A549 (cell line): ENCODE measurements at regions not wholly inside any gene's neighbourhood (a gene's known extent, or its start where the extent isn't known, plus 50 kb on each side); places are given as distances from the start of the nearest gene placed in this dataset.

Experiments
- ATAC-seq, 2 experiments: fragments of 200-7000 bp in 1 of 2; fragments of >200 bp in 1 of 2; cut with Nextera tagmentation in 1 of 2; cut with Tn5 transposase in 1 of 2; 3 replicates each; pipeline versions ENCODE4 v1.8.0 to v1.9.1; 2018 to 2020; ENCODE audit warnings: mild to moderate bottlenecking in 1 of 2, moderate library complexity in 1 of 2
- CTCF ChIA-PET: fragments of 300-600 bp; sonication (Branson Sonifier 250); formaldehyde crosslinking; extraction: SDS; loops from one replicate; lab custom pipeline; 2021; ENCODE audit warnings: antibody characterized with exemption, inconsistent platforms; lab: Yijun Ruan, JAX
- POLR2A ChIA-PET: fragments of 350-600 bp; formaldehyde crosslinking; extraction: SDS; loops from one replicate; lab custom pipeline; 2021; ENCODE audit warnings: antibody characterized with exemption, inconsistent platforms; lab: Yijun Ruan, JAX
- DNase-seq, 2 experiments: peaks; one replicate each; pipeline versions ENCODE4 v3.0.0 to v3.0.0-alpha.2; 2011 to 2016; ENCODE audit warnings: low read depth in 1 of 2, low spot score in 1 of 2
- FAIRE-seq: peaks from 2 replicates; lab custom pipeline; 2011; peaks lifted over from hg19 to GRCh38; lab: Jason Lieb, UNC
- H3K27ac ChIP-seq, 2 experiments: fragments of >200 bp; sonication (Bioruptor Twin); formaldehyde crosslinking; 3 replicates each; pipeline ENCODE4 v1.5.1; 2016 to 2017
- H3K4me1 ChIP-seq: fragments of >200 bp; sonication (Bioruptor Twin); formaldehyde crosslinking; 3 replicates; pipeline ENCODE4 v1.6.1; 2016
- H3K4me2 ChIP-seq: fragments of >200 bp; sonication (Bioruptor Twin); formaldehyde crosslinking; 3 replicates; pipeline ENCODE4 v1.6.1; 2016
- H3K4me3 ChIP-seq: fragments of >200 bp; sonication (Bioruptor Twin); formaldehyde crosslinking; 3 replicates; pipeline ENCODE4 v1.5.1; 2016
- H3K9me3 ChIP-seq: fragments of >200 bp; sonication (Bioruptor Twin); formaldehyde crosslinking; 3 replicates; pipeline ENCODE4 v1.6.1; 2016
- BHLHE40 ChIP-seq: IDR thresholded peaks from 2 replicates; pipeline ENCODE4 v1.6.1; 2012; ENCODE audit warnings: low read depth, low read length, inconsistent platforms
- CBX2 ChIP-seq: fragments of 200-600 bp; sonication (generic); IDR thresholded peaks from 2 replicates; pipeline ENCODE4 v1.6.1; 2016; ENCODE audit warnings: low read depth, mild to moderate bottlenecking, borderline replicate concordance
- CHD2 ChIP-seq: fragments of 150-350 bp; IDR thresholded peaks from 2 replicates; pipeline ENCODE4 v1.6.1; 2014; ENCODE audit warnings: low read length; ENCODE audit not compliant: partially characterized antibody
- CHD4 ChIP-seq: fragments of 200-600 bp; sonication (generic); IDR thresholded peaks from 2 replicates; pipeline ENCODE4 v1.6.1; 2016; ENCODE audit warnings: antibody characterized with exemption, mild to moderate bottlenecking, borderline replicate concordance
- FOSL2 ChIP-seq, 2 experiments: fragments of 450-650 bp in 1 of 2; fragments of >200 bp in 1 of 2; sonication (Bioruptor Twin) in 1 of 2; formaldehyde crosslinking; IDR thresholded peaks; 2 replicates each; pipeline versions ENCODE4 v1.5.0 to v1.6.1; 2016 to 2020; ENCODE audit warnings: mild to moderate bottlenecking in 1 of 2, moderate library complexity in 1 of 2
- FOXS1 ChIP-seq: fragments of 250-450 bp; sonication (Bioruptor Pico); IDR thresholded peaks from 2 replicates; pipeline ENCODE4 v1.5.0; 2020; ENCODE audit warnings: mild to moderate bottlenecking, moderate library complexity
- GATA3 ChIP-seq: IDR thresholded peaks from 2 replicates; pipeline ENCODE4 v1.6.1; 2012; ENCODE audit warnings: borderline replicate concordance
- HEYL ChIP-seq: fragments of 250-450 bp; sonication (Bioruptor Pico); IDR thresholded peaks from 2 replicates; pipeline ENCODE4 v1.8.0; 2021; ENCODE audit warnings: mild to moderate bottlenecking, moderate library complexity
- HOXA7 ChIP-seq: fragments of 250-450 bp; sonication (Bioruptor Pico); IDR thresholded peaks from 2 replicates; pipeline ENCODE4 v1.5.0; 2020; ENCODE audit warnings: mild to moderate bottlenecking, moderate library complexity
- HOXB5 ChIP-seq: fragments of 250-450 bp; sonication (Bioruptor Pico); IDR thresholded peaks from 2 replicates; pipeline ENCODE4 v1.5.0; 2020; ENCODE audit warnings: mild to moderate bottlenecking, moderate library complexity
- JUN ChIP-seq, 2 experiments: fragments of >200 bp; sonication (Bioruptor Twin); formaldehyde crosslinking; IDR thresholded peaks; 2 replicates in 1 of 2; 3 replicates in 1 of 2; pipeline ENCODE4 v1.6.1; 2016 to 2017
- JUNB ChIP-seq: fragments of >200 bp; sonication (Bioruptor Twin); formaldehyde crosslinking; IDR thresholded peaks from 2 replicates; pipeline ENCODE4 v1.6.1; 2016
- KDM5A ChIP-seq: fragments of 200-600 bp; sonication (generic); IDR thresholded peaks from 2 replicates; pipeline ENCODE4 v1.6.1; 2016; ENCODE audit warnings: antibody characterized with exemption, mild to moderate bottlenecking
- MAZ ChIP-seq: fragments of 150-350 bp; IDR thresholded peaks from 2 replicates; pipeline ENCODE4 v1.6.1; 2014; ENCODE audit warnings: antibody characterized with exemption, low read depth, low read length, borderline replicate concordance
- MYC ChIP-seq: IDR thresholded peaks from 2 replicates; pipeline ENCODE4 v1.6.1; 2012; ENCODE audit warnings: mild to moderate bottlenecking, inconsistent platforms, low read length, improper control_type of control experiment, borderline replicate concordance
- POLR2A ChIP-seq: IDR thresholded peaks from 2 replicates; pipeline ENCODE4 v1.6.1; 2012; ENCODE audit warnings: mild to moderate bottlenecking, low read length
- RARB ChIP-seq: fragments of 250-450 bp; sonication (Bioruptor Pico); IDR thresholded peaks from 2 replicates; pipeline ENCODE4 v1.8.0; 2021; ENCODE audit warnings: mild to moderate bottlenecking, moderate library complexity
- RCOR1 ChIP-seq: fragments of 150-350 bp; IDR thresholded peaks from 2 replicates; pipeline ENCODE4 v1.6.1; 2014; ENCODE audit warnings: antibody characterized with exemption, low read length, low read depth
- RNF2 ChIP-seq: fragments of 200-600 bp; sonication (generic); IDR thresholded peaks from 2 replicates; pipeline ENCODE4 v1.6.1; 2016; ENCODE audit warnings: low read depth, mild to moderate bottlenecking, antibody characterized with exemption, moderate library complexity, borderline replicate concordance
- ZNF302 ChIP-seq: fragments of 250-450 bp; sonication (Bioruptor Pico); IDR thresholded peaks from 2 replicates; pipeline ENCODE4 v1.9.0; 2021; ENCODE audit warnings: inconsistent platforms, mild to moderate bottlenecking, moderate library complexity
- WGBS: methylation state at CpG from one replicate; pipeline ENCODE4 v1.1.6; 2017; ENCODE audit errors: missing lambda C conversion rate; 5-methylcytosine and 5-hydroxymethylcytosine counted together
- TF ChIP-seq, protein P1 (sequence below): fragments of >200 bp; sonication (Bioruptor Twin); formaldehyde crosslinking; IDR thresholded peaks from 3 replicates; pipeline ENCODE4 v1.6.1; 2016
- TF ChIP-seq, protein P2 (sequence below): fragments of >200 bp; sonication (Bioruptor Twin); formaldehyde crosslinking; IDR thresholded peaks from 2 replicates; pipeline ENCODE4 v1.6.1; 2016
- TF ChIP-seq, protein P3 (sequence below): fragments of 150-350 bp; IDR thresholded peaks from 2 replicates; pipeline ENCODE4 v1.6.1; 2014; ENCODE audit warnings: low read depth, mild to moderate bottlenecking, low read length
- TF ChIP-seq, protein P4 (sequence below): fragments of 250-450 bp; sonication (Bioruptor Pico); IDR thresholded peaks from 2 replicates; pipeline ENCODE4 v1.5.0; 2021; ENCODE audit warnings: mild to moderate bottlenecking, moderate library complexity, borderline replicate concordance
- TF ChIP-seq, protein P5 (sequence below): IDR thresholded peaks from 2 replicates; pipeline ENCODE4 v1.6.1; 2012

DNA sequence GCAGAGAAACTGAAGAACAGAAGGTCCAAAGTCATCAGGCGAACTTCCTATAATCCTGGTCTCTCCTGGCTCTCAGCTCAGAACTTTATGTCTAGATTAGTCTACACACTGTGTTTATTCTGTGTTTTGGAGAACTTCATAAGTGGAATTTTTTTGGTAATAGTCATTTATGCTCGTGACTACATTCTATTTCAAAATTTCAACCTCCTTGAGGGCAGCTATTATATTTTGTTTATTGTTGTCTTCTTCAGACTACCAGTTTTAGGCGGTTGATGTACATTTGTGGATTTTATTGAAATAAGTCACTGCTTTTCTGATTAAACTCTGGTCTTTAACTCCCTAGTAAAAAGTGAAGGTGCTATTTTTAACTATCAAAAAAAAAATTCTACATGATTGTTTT, 816.6 kb downstream of the SATB2 start:
- H3K4me3 ChIP-seq = no peak overlapping the region
- 5% methylated on average over 3 of the region's 3 CpGs for WGBS
- TF ChIP-seq, protein P1, sequence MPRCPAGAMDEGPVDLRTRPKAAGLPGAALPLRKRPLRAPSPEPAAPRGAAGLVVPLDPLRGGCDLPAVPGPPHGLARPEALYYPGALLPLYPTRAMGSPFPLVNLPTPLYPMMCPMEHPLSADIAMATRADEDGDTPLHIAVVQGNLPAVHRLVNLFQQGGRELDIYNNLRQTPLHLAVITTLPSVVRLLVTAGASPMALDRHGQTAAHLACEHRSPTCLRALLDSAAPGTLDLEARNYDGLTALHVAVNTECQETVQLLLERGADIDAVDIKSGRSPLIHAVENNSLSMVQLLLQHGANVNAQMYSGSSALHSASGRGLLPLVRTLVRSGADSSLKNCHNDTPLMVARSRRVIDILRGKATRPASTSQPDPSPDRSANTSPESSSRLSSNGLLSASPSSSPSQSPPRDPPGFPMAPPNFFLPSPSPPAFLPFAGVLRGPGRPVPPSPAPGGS = no peak
- no peak for TF ChIP-seq RARB (CRISPR knock-in tag)
- no peak for TF ChIP-seq FOXS1 (CRISPR knock-in tag)
- TF ChIP-seq, protein P2, sequence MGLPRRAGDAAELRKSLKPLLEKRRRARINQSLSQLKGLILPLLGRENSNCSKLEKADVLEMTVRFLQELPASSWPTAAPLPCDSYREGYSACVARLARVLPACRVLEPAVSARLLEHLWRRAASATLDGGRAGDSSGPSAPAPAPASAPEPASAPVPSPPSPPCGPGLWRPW = no peak
- no peak for TF ChIP-seq RNF2
- no peak for TF ChIP-seq RCOR1
- TF ChIP-seq CHD4 = no peak
- TF ChIP-seq MAZ = no peak
- no peak for TF ChIP-seq HOXA7
- TF ChIP-seq FOSL2 (IDR thresholded peaks at IDR 0.05) = no peak
- no peak for TF ChIP-seq FOSL2 (CRISPR knock-in tag; IDR thresholded peaks at IDR 0.05)
- TF ChIP-seq, all 56 proteins: peak for 0
- ATAC-seq (no peak), DNase-seq (no peak), FAIRE-seq (no peak)
- ChIA-PET CTCF (interaction anchor here (0.8 kb wide), 1 partner anchor 17 kb away, joined by 3 read pairs; no protein-coding TSS in a partner anchor), POLR2A (no interaction called here)
- Histone ChIP-seq H3K9me3 (no peaks in the 10 kb centered on the region), H3K4me2 (no peak overlapping the region), H3K4me1 (no peaks in the 10 kb centered on the region), H3K27ac (no peak overlapping the region)

DNA sequence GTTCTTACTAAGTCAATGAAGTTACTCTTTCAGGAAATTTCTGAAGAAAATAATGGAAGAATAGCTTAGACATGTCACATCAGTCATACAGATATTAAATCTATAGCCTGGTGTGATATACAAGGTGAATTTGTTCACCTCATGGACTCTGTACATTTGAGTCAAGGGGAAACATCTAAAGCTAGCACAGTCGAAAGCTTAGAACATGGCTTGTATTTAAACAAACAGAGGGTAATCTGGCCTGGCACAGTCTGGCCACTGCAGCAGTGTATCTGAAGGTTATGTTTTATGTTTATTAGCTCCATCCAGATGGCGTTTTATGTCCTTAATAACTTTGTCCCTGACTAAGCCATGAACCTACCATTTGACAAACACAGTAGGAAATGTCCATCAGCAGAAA, 817.3 kb downstream of the SATB2 start:
- FAIRE-seq = no peak
- POLR2A ChIA-PET = no interaction called here
- TF ChIP-seq RARB (CRISPR knock-in tag) = no peak
- TF ChIP-seq ZNF302 (CRISPR knock-in tag) = no peak

DNA sequence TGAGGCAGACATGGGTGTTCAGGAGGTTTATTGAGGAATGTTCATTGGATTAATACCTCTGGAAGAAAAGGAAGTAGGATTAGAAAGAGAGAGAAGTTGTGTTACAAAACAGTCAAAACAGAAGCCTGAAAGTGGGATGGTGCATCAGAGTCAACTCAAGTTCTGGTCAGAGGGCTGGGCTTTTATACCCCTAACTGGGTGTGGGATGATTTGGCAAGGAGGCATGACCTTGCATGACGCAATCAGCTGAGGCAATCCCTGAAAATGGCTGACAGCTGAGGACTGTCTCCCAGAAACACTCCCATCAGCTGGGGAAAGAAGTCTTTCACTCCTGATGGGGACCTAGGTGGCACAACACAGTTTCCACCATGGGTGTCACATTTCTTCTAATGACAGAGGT, 818.2 kb downstream of the SATB2 start:
- TF ChIP-seq HOXA7 (no peak), KDM5A (no peak), GATA3 (no peak), JUNB (no peak), BHLHE40 (no peak), HEYL (no peak), HOXB5 (CRISPR knock-in tag) (no peak), CBX2 (no peak), JUN (IDR thresholded peaks at IDR 0.05) (no peak), RNF2 (no peak), MYC (no peak), CHD2 (no peak), POLR2A (no peak)
- TF ChIP-seq, protein P3, sequence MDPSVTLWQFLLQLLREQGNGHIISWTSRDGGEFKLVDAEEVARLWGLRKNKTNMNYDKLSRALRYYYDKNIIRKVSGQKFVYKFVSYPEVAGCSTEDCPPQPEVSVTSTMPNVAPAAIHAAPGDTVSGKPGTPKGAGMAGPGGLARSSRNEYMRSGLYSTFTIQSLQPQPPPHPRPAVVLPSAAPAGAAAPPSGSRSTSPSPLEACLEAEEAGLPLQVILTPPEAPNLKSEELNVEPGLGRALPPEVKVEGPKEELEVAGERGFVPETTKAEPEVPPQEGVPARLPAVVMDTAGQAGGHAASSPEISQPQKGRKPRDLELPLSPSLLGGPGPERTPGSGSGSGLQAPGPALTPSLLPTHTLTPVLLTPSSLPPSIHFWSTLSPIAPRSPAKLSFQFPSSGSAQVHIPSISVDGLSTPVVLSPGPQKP = no peak
- TF ChIP-seq, protein P4, sequence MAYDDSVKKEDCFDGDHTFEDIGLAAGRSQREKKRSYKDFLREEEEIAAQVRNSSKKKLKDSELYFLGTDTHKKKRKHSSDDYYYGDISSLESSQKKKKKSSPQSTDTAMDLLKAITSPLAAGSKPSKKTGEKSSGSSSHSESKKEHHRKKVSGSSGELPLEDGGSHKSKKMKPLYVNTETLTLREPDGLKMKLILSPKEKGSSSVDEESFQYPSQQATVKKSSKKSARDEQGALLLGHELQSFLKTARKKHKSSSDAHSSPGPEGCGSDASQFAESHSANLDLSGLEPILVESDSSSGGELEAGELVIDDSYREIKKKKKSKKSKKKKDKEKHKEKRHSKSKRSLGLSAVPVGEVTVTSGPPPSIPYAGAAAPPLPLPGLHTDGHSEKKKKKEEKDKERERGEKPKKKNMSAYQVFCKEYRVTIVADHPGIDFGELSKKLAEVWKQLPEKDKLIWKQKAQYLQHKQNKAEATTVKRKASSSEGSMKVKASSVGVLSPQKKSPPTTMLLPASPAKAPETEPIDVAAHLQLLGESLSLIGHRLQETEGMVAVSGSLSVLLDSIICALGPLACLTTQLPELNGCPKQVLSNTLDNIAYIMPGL (CRISPR knock-in tag) = no peak
- TF ChIP-seq, protein P5, sequence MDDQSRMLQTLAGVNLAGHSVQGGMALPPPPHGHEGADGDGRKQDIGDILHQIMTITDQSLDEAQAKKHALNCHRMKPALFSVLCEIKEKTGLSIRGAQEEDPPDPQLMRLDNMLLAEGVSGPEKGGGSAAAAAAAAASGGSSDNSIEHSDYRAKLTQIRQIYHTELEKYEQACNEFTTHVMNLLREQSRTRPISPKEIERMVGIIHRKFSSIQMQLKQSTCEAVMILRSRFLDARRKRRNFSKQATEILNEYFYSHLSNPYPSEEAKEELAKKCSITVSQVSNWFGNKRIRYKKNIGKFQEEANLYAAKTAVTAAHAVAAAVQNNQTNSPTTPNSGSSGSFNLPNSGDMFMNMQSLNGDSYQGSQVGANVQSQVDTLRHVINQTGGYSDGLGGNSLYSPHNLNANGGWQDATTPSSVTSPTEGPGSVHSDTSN = no peak
- no peaks in the 10 kb centered on the region for H3K9me3 ChIP-seq
- DNase-seq (no peak), FAIRE-seq (no peak), ATAC-seq (no peak)
- CTCF ChIA-PET = no interaction called here
- POLR2A ChIA-PET = no interaction called here
- no peaks in the 10 kb centered on the region for H3K4me1 ChIP-seq
- no peak overlapping the region for H3K4me3 ChIP-seq
- WGBS = 0% methylated on average over 1 of the region's 1 CpG
- no peak overlapping the region for H3K27ac ChIP-seq
- H3K4me2 ChIP-seq = no peak overlapping the region

More for the DNA sequence above, 817.3 kb downstream of the SATB2 start:
- CTCF ChIA-PET = interaction anchor here (0.6 to 0.8 kb wide), 2 partner anchors 18 to 406 kb away, joined by 3 to 4 read pairs; no protein-coding TSS in a partner anchor
- Histone ChIP-seq H3K27ac (no peak overlapping the region), H3K4me2 (no peak overlapping the region), H3K9me3 (no peaks in the 10 kb centered on the region), H3K4me1 (no peaks in the 10 kb centered on the region), H3K4me3 (no peak overlapping the region)
- ATAC-seq (no peak), DNase-seq (no peak)
- 20% methylated on average over 2 of the region's 2 CpGs for WGBS
